ENCODE measurements at regions not wholly inside any gene's neighbourhood (a gene's known extent, or its start where the extent isn't known, plus 50 kb on each side); places are given as distances from the start of the nearest gene placed in this dataset.

- DNase-seq (ENCODE audit: low spot score): no peak
These were observed 213.2 kb downstream of the ERMARD start for GRCh38 chr6:169964486-169965180.

GRCh38 chr6:169963581-169964297, 212.3 kb downstream of the ERMARD start:
- no peak for DNase-seq (ENCODE audit: low spot score)

GRCh38 chr6:169962604-169963469, 211.4 kb downstream of the ERMARD start:
- no peak for DNase-seq (ENCODE audit: low spot score)

- no peak for DNase-seq (ENCODE audit: low spot score)
These were observed 210.5 kb downstream of the ERMARD start for GRCh38 chr6:169961772-169962561.

GRCh38 chr6:169960886-169961611, 209.6 kb downstream of the ERMARD start:
- no peak for DNase-seq (ENCODE audit: low spot score)

DNA sequence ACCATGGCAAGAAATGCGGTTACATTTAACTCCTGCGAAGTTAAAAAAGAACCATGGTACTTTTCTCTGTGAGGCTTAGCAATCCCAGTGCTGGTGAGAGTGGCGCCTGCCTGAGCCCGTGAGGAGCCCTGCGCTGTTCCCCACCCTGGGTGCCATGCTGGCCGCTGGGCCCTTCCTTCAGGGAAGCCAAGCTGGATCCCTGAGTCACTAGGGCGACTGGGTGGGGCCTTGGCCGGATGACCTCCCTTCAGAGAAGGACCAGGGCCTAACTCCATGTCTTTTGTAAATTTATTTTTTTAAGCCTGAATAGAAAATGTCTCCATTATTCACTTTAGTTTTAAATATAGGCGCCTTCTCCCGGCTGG, 209.1 kb downstream of the ERMARD start:
- no peak for DNase-seq (ENCODE audit: low spot score)

DNA sequence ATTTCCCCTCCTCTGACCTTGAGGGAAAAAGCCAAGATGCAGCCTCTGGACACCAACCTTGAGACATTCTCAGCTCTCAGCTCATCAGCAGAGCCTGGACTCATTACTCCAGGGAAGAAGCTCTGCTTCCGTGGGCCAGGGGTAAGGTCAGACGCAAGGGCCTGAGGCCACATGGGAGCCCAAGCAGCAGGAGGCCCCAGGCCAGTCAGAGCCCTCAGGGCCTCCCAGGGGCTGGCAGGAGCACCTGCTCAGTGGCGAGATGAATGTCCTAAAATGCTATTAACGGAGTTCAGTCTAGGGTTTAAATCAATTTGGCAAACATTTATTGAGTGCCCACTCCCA, 208.6 kb downstream of the ERMARD start:
- DNase-seq (ENCODE audit: low spot score): no peak

GRCh38 chr6:169959136-169960002, 207.9 kb downstream of the ERMARD start:
- DNase-seq (ENCODE audit: low spot score): peak; percentile 45

- no peak for DNase-seq (ENCODE audit: low spot score)
These were observed 207.1 kb downstream of the ERMARD start for GRCh38 chr6:169958510-169958909.

- no peak for DNase-seq (ENCODE audit: low spot score)
These were observed 206.0 kb downstream of the ERMARD start for GRCh38 chr6:169957351-169957963.

GRCh38 chr6:169956580-169956979, 205.2 kb downstream of the ERMARD start:
- no peak for DNase-seq (ENCODE audit: low spot score)

DNA sequence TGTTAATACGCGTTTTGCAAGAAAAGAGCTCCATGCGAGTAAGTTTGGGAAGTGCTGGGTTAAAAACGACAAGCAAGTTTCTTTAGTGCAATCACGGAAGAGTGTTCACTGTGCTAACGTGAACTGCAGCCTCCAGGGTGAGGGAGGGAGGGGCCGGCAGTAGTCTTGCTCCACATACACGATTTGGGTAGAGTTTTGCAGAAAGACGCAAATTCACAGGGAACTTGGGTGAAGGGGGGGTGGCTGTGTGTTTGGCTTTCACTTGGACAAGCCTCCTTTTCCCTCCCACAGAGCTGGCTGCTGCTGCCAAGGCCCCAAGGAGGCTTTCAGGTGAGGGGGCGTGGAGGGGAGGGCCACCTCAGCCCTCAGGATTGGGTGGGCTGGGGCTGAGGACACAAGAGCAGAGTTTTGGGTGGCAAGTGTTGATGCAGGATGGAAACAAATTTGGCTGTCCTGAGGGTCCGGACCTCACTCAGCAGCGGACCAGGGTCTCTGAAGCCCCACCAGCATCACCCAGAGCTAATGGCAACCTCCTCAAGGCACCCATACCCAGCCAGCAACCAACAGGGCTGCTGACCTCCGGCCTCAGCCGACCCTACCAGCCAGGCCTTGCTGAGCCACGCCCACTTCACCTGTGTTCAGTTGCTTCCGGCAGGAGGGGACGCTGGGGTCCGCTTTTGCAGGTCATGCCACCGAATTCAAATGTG, 204.5 kb downstream of the ERMARD start:
- DNase-seq (ENCODE audit: low spot score): no peak

DNA sequence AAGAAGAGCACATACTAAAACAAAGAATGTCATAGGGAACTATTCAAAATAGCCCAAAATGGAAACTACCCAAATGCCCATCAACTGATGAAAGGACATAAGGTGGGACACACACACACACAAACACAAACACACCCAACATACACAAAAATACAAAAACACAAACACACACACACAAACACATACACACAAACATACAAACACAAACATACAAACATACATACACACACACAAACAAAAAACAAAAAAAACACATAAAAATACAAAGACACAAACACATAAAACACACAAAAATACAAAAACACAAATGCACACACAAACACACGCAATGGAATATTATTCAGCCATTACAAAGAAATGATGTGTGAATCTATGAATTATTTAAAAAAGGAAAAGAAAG, 203.6 kb downstream of the ERMARD start:
- DNase-seq (ENCODE audit: low spot score): no peak

DNA sequence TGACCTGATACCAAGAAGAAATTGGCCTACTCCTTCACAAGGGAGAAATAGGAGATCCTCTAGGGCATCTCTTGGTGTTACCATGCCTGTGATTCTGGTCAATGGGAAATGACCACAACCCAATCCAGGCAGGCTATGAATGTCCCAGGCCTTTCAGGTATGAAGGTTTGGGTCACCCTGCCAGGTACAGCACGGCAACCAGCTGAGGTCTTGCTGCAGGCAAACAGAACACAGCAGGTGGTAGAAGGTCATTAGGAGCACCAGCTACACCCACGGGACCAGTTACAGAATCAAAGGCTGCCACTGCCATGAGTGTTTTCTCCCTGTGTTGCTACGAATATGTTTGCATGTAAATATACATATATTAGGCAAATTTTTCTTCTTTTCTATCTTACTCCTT, 202.3 kb downstream of the ERMARD start:
- no peak for DNase-seq (ENCODE audit: low spot score)

DNA sequence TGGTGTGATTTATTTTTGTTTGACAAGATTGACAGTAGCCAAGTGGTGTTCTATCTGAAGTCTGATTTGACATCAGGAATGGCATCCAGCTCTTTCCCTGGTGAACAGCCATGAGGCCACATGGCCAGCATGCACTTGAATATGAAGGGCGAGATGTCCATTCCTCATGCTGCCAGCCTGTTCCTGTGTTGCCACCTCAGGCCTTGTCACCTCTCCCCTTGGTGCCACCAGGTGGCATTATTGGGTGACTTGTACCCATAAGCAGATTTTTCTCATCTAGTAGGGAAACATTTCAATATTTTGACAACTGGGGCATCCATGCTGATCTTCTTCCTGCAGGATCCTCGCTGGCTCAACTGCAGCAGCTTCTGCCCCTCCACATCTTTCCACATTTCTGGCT, 199.1 kb downstream of the ERMARD start:
- peak; percentile 15 for DNase-seq (ENCODE audit: low spot score)

- no peak for DNase-seq (ENCODE audit: low spot score)
These were observed 198.2 kb downstream of the ERMARD start for GRCh38 chr6:169949511-169950097.

DNA sequence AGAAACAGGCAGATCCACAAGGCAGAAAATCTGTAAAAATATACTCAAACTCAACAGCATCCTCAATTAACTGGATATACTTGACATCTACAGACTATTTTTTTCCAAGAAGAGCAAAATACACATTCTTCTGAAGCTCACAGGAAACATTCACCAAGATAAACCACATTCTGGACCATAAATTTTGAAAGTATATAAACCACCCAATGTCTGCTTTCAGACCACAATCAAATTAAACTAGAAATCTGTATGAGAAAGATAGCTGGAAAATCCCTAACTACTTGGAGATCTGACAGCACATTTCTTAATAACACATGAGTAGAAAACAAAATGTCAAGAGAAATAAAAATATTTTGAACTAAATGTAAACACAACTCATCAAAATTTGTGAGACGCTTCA, 195.5 kb downstream of the ERMARD start:
- DNase-seq (ENCODE audit: low spot score): no peak

- DNase-seq (ENCODE audit: low spot score): no peak
These were observed 193.7 kb downstream of the ERMARD start for GRCh38 chr6:169945117-169945516.

- DNase-seq (ENCODE audit: low spot score): no peak
These were observed 193.0 kb downstream of the ERMARD start for GRCh38 chr6:169944415-169944814.

Data from CD4-positive, alpha-beta T cell treated with Interleukin-15 for 4 hours (primary cell).